IPS DF 4.7 (cell line): ENCODE measurements at regions not wholly inside any gene's neighbourhood (a gene's known extent, or its start where the extent isn't known, plus 50 kb on each side); places are given as distances from the start of the nearest gene placed in this dataset.
A peak's percentile ranks its signal among the peaks of the same experiment; 100 is the strongest.
"Not testable (repeated sequence)": the region's sequence is repeated elsewhere in the genome, so short reads cannot be mapped to it uniquely, and the experiment has no call there.

Source experiments
- DNase-seq: peaks from one replicate; pipeline ENCODE4 v3.0.0-alpha.2; 2013; ENCODE audit warnings: low spot score; ENCODE audit errors: extremely low read depth

- no peak for DNase-seq
Observed at GRCh38 chr5:101782352-101783103, 513.6 kb downstream of the SLCO4C1 start.

- no peak for DNase-seq
Observed at GRCh38 chr5:101751105-101751504, 545.0 kb downstream of the SLCO4C1 start.

- DNase-seq, result not testable (repeated sequence)
Observed at GRCh38 chr5:101743000-101743399, 553.1 kb downstream of the SLCO4C1 start.

- DNase-seq, result no peak
Observed at GRCh38 chr5:101728933-101729332, 567.2 kb downstream of the SLCO4C1 start.

GRCh38 chr5:101721543-101721942 is 574.5 kb downstream of the SLCO4C1 start:
- DNase-seq, result no peak

- no peak for DNase-seq
Observed at GRCh38 chr5:101720033-101720432, 576.1 kb downstream of the SLCO4C1 start.

- no peak for DNase-seq
Observed at GRCh38 chr5:101717721-101718120, 578.4 kb downstream of the SLCO4C1 start.

GRCh38 chr5:101716941-101717340 is 579.1 kb downstream of the SLCO4C1 start:
- DNase-seq, result no peak

- not testable (repeated sequence) for DNase-seq
Observed at GRCh38 chr5:101715790-101716189, 580.3 kb downstream of the SLCO4C1 start.

GRCh38 chr5:101689306-101689705 is 606.8 kb downstream of the SLCO4C1 start:
- no peak for DNase-seq

GRCh38 chr5:101688156-101688555 is 607.9 kb downstream of the SLCO4C1 start:
- no peak for DNase-seq

GRCh38 chr5:101687349-101687985 is 608.6 kb downstream of the SLCO4C1 start:
- no peak for DNase-seq

GRCh38 chr5:101686536-101687157 is 609.4 kb downstream of the SLCO4C1 start:
- DNase-seq, result no peak

GRCh38 chr5:101679816-101680215 is 616.3 kb downstream of the SLCO4C1 start:
- no peak for DNase-seq

GRCh38 chr5:101678481-101679193 is 617.4 kb downstream of the SLCO4C1 start:
- peak; percentile 75 for DNase-seq

- DNase-seq, result no peak
Observed at GRCh38 chr5:101677961-101678360, 618.1 kb downstream of the SLCO4C1 start.

- DNase-seq, result no peak
Observed at GRCh38 chr5:101676646-101677045, 619.4 kb downstream of the SLCO4C1 start.

- no peak for DNase-seq
Observed at GRCh38 chr5:101675510-101676219, 620.4 kb downstream of the SLCO4C1 start.

GRCh38 chr5:101673120-101673519 is 623.0 kb downstream of the SLCO4C1 start:
- no peak for DNase-seq

- DNase-seq, result no peak
Observed at GRCh38 chr5:101664071-101664791, 631.9 kb downstream of the SLCO4C1 start.

- no peak for DNase-seq
Observed at GRCh38 chr5:101663543-101663942, 632.5 kb downstream of the SLCO4C1 start.
